Tibial artery (tissue), 4 donors: ENCODE measurements at regions not wholly inside any gene's neighbourhood (a gene's known extent, or its start where the extent isn't known, plus 50 kb on each side); places are given as distances from the start of the nearest gene placed in this dataset.

ENCODE experiments used
- DNase-seq, 2 donors: peaks; one replicate each; pipeline ENCODE4 v3.0.0-alpha.2; 2019
- H3K27ac ChIP-seq, 2 donors: fragments of 200-600 bp; sonication (generic) in 1 of 2; 1 replicate in 1 of 2; 2 replicates in 1 of 2; pipeline ENCODE4 v1.5.1; 2018 to 2019; ENCODE audit warnings: mild to moderate bottlenecking in 1 of 2
- H3K27me3 ChIP-seq, 2 donors: fragments of 200-600 bp; sonication (generic) in 1 of 2; one replicate each; pipeline versions ENCODE4 v1.5.1 to v1.6.0; 2016 to 2019
- H3K36me3 ChIP-seq, 3 donors: fragments of 200-600 bp; sonication (generic) in 2 of 3; one replicate each; pipeline ENCODE4 v1.5.1; 2016 to 2019; ENCODE audit warnings: mild to moderate bottlenecking in 2 of 3
- H3K4me1 ChIP-seq, 4 donors: fragments of 200-600 bp; sonication (generic) in 2 of 4; 1 replicate in 3 of 4; 2 replicates in 1 of 4; pipeline ENCODE4 v1.5.1; 2016 to 2019
- H3K4me3 ChIP-seq, 2 donors: fragments of 200-600 bp; sonication (generic) in 1 of 2; 1 replicate in 1 of 2; 2 replicates in 1 of 2; pipeline ENCODE4 v1.5.1; 2018 to 2019; ENCODE audit warnings: mild to moderate bottlenecking in 2 of 2
- H3K9me3 ChIP-seq, 3 donors: fragments of 200-600 bp; sonication (generic) in 1 of 3; one replicate each; pipeline ENCODE4 v1.5.1; 2016 to 2019
- CTCF ChIP-seq, 2 experiments: fragments of 200-600 bp in 1 of 2; fragments of 450-650 bp in 1 of 2; IDR thresholded peaks; one replicate each; pipeline ENCODE4 v1.5.1; 2017 to 2019; ENCODE audit warnings: antibody characterized with exemption in 2 of 2, mild to moderate bottlenecking in 1 of 2, moderate library complexity in 1 of 2
- intact Hi-C: fragments of 100-400 bp; cut with DNase I; formaldehyde crosslinking; loops from one replicate; pipeline ENCODE4 v1.15.0; 2023; ENCODE audit warnings: low total_unique reads

GRCh38 chr6:6534399-6534798 lies 54.1 kb upstream of the LY86 start:
- Histone ChIP-seq H3K4me3 (no peak overlapping the region), H3K9me3 (no peaks in the 10 kb centered on the region), H3K27ac (no peak overlapping the region), H3K27me3 (no peaks in the 10 kb centered on the region), H3K36me3 (no peaks in the 10 kb centered on the region), H3K4me1 (peaks cover 0 to 3% (median 0%) of the 10 kb centered on the region in 4 donors)
- TF ChIP-seq CTCF (IDR thresholded peaks at IDR 0.05), result no peak
- intact Hi-C loops, result no loop called here
- no peak for DNase-seq

DNA sequence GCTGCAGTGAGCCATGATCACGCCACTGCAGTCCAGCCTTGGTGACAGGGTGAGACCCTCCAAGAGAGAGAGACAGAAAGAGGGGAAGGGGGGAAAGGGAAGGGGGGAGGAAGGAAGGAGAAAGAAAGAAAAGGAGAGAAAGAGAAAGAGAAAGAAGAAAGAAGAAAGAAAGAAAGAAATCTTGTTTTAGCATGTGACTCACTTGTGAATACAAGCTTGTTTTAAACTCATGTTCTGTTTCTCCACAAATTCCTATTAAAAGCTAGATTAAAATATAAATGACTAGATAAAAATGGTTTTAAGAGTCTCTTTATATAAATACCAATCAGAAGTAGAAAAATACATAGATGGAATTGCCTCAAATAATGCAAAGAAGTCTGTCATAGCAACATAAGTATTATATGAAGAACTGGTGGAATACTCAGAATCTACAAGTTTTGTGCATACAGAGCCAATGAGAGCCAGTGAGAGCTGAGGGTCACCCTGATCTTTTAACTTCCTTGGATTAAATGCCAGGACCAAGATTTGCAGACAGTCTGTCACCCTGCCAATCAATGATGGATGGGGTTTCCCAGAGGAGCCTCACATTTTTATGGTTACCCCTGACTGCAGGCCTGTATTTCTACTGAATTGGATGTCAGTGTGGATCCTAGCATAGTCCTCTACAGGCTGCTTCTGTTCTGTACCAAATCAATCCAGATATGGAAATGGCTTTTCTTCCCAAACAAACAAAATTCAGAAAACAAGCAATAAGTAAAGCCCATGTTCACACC lies 50.8 kb upstream of the LY86 start:
- Histone ChIP-seq H3K27ac (no peak overlapping the region), H3K4me1 (peaks cover 0 to 3% (median 0%) of the 10 kb centered on the region in 4 donors), H3K4me3 (no peak overlapping the region), H3K36me3 (no peaks in the 10 kb centered on the region), H3K27me3 (no peaks in the 10 kb centered on the region), H3K9me3 (no peaks in the 10 kb centered on the region)
- DNase-seq, result no peak
- TF ChIP-seq CTCF (IDR thresholded peaks at IDR 0.05), result no peak
- intact Hi-C loops, result no loop called here

GRCh38 chr6:6538261-6538660 lies 50.3 kb upstream of the LY86 start:
- no peaks in the 10 kb centered on the region for H3K27me3 ChIP-seq
- no peaks in the 10 kb centered on the region for H3K9me3 ChIP-seq
- peaks cover 0 to 3% (median 0%) of the 10 kb centered on the region in 4 donors for H3K4me1 ChIP-seq
- no peak overlapping the region for H3K4me3 ChIP-seq
- intact Hi-C loops, result no loop called here
- DNase-seq, result peak in 1 of 2 donors; percentile 47
- TF ChIP-seq CTCF (IDR thresholded peaks at IDR 0.05), result no peak
- no peak overlapping the region for H3K27ac ChIP-seq
- H3K36me3 ChIP-seq, result no peaks in the 10 kb centered on the region
